SK-N-SH (cell line): ENCODE measurements at regions not wholly inside any gene's neighbourhood (a gene's known extent, or its start where the extent isn't known, plus 50 kb on each side); places are given as distances from the start of the nearest gene placed in this dataset.

Experiments
- EP300 ChIP-seq, 2 experiments: IDR thresholded peaks; 2 replicates each; pipeline versions ENCODE4 v1.4.0 to v1.6.1; 2012; ENCODE audit warnings: borderline replicate concordance in 1 of 2, low read depth in 1 of 2, low read length in 1 of 2
- EZH2phosphoT487 ChIP-seq: fragments of 200-600 bp; sonication (generic); IDR thresholded peaks from 2 replicates; pipeline ENCODE4 v1.6.1; 2017; ENCODE audit warnings: low read depth, mixed run types, mild to moderate bottlenecking, antibody characterized with exemption, moderate library complexity, borderline replicate concordance
- GATA2 ChIP-seq: sonication (generic); formaldehyde crosslinking; IDR thresholded peaks from 2 replicates; pipeline ENCODE4 v1.5.0; 2020; ENCODE audit warnings: mild to moderate bottlenecking, missing genetic modification reagents
- POLR2AphosphoS5 ChIP-seq: IDR thresholded peaks from 2 replicates; pipeline ENCODE4 v1.6.1; 2012; ENCODE audit warnings: low read depth, low read length
- RCOR1 ChIP-seq: fragments of 150-350 bp; IDR thresholded peaks from 2 replicates; pipeline ENCODE4 v1.6.1; 2017; ENCODE audit warnings: antibody characterized with exemption, low read length
- SIN3A ChIP-seq: IDR thresholded peaks from 2 replicates; pipeline ENCODE4 v1.6.1; 2012; ENCODE audit warnings: low read depth, mild to moderate bottlenecking, low read length, moderate library complexity, borderline replicate concordance
- TF ChIP-seq, protein P1 (sequence below): fragments of 200-600 bp; sonication (generic); IDR thresholded peaks from 2 replicates; pipeline ENCODE4 v1.6.1; 2017; ENCODE audit warnings: antibody characterized with exemption, mild to moderate bottlenecking, moderate library complexity

GRCh38 chr4:180105362-180105761, 2137.8 kb upstream of the TENM3 start:
- TF ChIP-seq, protein P1, sequence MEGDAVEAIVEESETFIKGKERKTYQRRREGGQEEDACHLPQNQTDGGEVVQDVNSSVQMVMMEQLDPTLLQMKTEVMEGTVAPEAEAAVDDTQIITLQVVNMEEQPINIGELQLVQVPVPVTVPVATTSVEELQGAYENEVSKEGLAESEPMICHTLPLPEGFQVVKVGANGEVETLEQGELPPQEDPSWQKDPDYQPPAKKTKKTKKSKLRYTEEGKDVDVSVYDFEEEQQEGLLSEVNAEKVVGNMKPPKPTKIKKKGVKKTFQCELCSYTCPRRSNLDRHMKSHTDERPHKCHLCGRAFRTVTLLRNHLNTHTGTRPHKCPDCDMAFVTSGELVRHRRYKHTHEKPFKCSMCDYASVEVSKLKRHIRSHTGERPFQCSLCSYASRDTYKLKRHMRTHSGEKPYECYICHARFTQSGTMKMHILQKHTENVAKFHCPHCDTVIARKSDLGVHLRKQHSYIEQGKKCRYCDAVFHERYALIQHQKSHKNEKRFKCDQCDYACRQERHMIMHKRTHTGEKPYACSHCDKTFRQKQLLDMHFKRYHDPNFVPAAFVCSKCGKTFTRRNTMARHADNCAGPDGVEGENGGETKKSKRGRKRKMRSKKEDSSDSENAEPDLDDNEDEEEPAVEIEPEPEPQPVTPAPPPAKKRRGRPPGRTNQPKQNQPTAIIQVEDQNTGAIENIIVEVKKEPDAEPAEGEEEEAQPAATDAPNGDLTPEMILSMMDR = no peak
- no peak for TF ChIP-seq EZH2phosphoT487
- no peak for TF ChIP-seq SIN3A
- no peak for TF ChIP-seq EP300 (IDR thresholded peaks at IDR 0.05; ENCODE audit: borderline replicate concordance in 1 of 2, low read depth in 1 of 2, low read length in 1 of 2)
- no peak for TF ChIP-seq RCOR1
- TF ChIP-seq GATA2 (CRISPR knock-in tag) = no peak
- no peak for TF ChIP-seq POLR2AphosphoS5
